Hepatic stellate cell (primary cell): ENCODE measurements at regions not wholly inside any gene's neighbourhood (a gene's known extent, or its start where the extent isn't known, plus 50 kb on each side); places are given as distances from the start of the nearest gene placed in this dataset.

Experiments
- DNase-seq: peaks from one replicate; pipeline ENCODE4 v3.0.0; 2011; ENCODE audit warnings: low spot score

DNA sequence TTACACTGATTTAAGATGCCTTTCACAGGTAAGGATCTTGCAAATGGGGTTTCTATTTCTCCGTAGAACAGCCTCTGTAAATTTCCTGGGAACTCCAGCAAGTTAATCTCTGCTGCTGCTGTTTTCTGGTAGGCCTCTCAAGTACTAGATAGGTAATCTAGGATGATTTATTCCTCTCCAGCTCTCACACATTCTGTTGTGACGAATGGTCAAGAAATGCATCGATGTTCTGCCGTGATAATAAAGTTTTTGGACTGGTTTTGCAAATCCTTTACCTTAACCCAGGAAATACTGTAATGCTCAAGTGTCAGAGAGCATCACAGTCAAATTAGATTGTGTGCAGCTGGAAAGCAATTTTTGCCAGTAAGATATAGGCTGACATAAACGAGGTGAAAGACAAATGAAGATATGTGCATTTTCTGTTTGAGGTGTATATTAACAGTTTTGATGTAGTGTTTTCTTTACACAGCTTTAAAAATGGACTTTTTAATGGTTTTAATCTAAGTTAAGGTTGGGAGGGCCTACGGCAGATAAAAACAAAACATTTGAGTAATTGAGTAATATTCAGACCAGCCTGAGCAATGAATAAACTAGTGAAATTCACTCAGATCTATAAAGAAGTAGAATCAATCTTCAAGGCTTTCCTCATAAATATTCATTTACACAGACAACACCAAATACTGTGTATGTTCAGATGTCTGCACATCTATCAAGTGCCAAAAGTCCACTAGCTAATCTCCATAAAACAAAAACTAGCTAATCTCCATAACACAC lies 300.6 kb upstream of the EDIL3 start:
- no peak for DNase-seq

DNA sequence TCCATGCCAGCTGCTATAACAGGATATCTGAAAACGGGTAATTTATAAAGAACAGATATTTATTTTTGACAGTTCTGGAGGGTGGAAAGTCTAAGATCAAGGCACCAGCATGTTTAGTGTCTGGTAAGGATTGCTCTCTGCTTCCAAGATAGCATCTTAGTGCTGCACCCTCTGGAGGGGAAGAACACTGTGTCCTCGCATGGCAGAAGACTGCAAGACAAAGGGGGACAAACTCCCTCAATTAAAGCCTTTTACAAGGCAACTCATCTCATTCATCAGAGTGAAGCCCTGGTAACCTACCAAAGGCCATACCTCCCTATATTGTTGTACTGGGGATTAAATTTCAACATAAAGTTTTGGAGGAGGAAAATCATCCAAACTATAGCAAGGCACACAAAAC lies 298.9 kb upstream of the EDIL3 start:
- no peak for DNase-seq

DNA sequence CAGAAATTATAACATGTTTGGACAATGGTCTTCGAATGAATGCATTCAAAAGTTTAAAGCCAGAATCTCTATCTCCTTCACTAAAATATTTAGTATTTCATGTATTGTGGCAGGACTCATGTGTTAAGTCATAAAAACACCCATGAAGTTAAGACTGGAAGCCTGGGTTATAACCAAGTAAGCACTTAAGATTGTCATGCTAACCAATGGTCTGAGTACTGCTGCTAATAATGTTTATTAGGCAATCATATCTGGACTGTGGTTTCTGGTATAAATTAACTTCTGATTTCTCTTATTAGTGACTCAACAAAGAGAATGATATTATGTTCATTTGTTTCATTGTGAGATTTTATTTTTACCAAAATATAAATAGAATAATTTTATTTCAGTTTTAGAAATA lies 297.9 kb upstream of the EDIL3 start:
- no peak for DNase-seq

GRCh38 chr5:84680908-84681307 lies 296.2 kb upstream of the EDIL3 start:
- no peak for DNase-seq

DNA sequence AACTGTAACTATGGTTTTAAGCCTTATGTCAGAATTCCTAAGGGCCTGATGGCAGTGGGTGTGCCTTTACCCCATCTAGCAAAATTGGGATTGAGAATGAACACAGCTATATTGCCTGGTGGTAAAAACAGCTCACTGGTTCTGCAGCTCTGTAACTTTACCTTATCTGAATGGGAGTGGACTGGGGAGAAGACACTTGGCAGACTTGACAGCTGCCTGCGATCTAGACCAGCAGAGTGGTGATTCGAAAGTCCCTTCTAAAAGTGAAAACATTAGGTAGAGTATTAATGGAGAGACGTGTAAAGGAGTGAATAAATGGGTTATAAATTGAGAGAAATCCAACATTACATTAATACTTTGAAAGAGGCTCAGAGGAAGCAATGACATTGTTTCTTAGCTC lies 289.1 kb upstream of the EDIL3 start:
- DNase-seq = no peak

DNA sequence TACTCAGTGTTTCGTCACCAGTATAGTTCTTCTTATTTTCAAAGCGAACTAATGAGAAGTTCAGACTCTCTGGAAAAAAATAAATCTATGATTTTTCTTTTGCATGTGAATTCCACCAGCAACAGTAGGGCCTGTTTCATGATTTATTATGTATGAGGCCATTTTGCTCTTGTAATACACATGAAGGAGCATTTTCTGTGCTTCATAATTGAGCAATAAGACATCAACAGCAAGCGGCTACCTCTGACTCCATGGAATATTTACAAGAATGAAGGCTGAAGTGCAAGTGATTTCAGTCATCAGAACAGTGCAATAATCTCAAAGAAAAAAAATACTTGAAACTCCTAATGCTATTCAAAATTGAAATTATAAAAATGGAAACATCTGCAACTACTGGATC lies 282.9 kb upstream of the EDIL3 start:
- DNase-seq = no peak

DNA sequence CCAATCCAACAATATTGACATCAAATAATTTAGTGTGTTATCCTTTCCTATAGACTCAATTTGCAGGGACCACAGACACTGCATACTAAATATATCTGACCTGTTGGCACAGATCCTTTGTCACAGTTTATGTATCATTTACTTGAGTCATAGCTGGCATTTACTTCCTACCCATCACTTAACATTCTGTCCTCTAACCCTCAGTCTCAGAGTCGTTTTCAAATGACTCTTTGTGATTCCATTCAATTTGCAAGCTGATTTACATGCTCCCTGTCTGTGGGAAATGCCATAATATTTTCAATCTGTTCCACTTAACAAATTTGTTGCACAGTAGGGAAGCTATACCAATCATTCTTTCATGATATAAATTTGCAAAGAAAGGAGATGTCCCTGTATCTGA lies 265.7 kb upstream of the EDIL3 start:
- DNase-seq = no peak

DNA sequence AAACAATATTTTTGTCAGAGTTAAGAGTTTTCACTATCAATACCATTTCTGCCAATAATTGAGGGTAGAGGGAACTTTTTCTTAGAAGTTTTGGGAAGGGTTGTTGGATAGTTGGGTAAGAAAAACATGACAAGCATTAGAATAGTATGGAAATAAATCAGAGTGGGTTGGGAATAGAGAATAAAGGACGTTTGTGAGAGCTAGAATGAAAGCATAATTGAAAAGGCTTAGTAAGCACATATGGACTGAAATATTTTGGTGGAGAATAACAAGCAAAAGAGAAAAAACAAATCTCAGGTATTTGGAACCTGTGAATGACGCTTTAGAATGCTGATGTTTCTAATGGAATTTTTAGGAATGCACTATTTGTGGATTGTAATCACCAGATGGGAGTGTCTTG lies 262.9 kb upstream of the EDIL3 start:
- no peak for DNase-seq

DNA sequence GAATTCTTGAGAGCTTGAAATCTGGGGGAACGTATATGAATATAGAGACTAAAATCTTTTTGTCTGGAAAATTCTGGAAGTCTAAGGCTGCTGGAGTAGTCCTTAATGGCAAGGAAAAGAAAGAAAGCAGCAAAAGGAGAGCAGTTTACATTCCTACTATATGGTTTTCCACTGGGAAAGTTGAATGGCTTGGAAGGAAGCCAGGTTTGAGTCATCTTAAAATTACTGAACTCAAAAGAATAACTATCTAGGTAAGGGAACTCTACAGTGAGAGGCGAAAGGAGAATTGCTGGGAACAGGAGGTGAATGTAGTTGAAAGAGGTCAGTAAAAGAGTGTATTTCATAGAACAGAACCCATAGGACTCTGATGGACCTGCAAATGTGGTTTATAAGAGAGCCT lies 258.1 kb upstream of the EDIL3 start:
- DNase-seq = no peak

- DNase-seq = no peak
These were observed 257.6 kb upstream of the EDIL3 start for GRCh38 chr5:84642324-84642723.

DNA sequence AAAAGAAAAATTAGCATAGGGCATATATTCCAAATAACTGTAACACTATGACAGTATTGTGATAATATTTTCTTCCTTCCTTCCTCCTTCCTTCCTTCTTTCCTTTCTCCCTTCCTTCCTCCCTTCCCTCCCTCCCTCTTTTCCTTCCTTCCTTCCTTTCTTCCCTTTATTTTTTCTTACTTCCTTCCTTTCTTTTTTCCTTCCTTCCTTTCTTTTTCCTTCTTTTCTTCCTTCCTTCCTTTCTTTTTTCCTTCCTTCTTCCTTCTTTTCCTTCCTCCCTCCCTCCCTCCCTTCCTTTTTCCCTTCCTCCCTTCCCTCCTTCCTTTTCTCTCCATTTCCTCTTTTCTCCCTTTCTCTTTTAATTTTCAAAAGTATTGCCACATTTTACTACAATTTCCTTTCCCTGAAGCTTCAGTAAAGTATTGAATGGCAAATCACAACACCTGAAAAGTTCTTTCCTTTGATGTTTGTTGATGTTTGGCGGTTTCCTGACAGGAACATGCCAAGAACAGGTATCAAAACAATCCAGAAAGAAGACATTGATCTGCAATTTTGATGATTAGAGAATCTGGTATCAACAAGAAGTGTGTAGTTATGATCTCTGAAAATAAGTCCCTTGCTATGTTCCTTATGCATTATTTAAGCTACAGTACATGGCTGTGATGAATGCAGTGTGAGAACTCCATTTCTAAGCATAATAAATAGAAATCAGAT lies 253.1 kb upstream of the EDIL3 start:
- DNase-seq = no peak

DNA sequence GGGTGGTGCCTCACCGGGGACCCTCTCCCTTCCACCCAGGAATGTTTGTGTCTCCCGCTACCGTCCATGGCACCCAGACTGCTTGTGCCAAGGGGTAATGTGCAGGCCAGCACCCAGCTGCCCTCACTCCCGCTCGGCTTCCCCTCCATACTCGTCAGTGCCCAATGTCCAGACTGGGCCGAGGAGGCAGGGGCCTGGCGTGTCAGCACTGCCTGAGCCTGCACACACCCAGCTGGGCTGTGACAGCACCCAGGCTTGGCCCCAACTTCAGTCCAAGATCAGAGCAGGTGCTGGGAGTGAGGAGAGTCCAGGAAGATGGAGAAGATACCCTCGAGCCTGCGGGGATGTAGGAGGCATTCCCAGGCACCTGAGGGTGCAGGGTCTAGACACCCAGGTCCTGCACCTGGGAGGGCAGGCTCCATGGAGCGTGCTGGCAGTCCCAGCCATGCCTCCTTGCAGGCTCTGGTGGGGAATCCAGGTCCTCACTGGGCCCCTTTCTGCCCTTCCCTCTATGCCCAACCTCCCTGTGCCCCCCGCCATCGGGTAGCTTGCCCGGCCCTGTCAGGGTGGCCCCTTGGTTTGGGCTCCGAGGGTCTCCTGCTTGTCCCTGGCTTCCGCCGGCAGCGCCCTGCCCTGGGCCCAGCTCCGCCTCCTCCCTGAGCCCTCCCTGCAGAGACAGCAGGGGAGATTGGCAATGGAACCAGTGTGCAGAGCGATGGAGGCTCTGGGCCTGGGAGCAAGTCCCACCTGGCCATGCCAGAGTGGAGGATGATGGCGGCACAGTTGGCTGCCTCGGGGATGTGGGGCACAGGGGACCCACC lies 250.8 kb upstream of the EDIL3 start:
- no peak for DNase-seq

- no peak for DNase-seq
These were observed 249.6 kb upstream of the EDIL3 start for GRCh38 chr5:84634256-84634655.

GRCh38 chr5:84632418-84632817 lies 247.7 kb upstream of the EDIL3 start:
- no peak for DNase-seq

GRCh38 chr5:84628918-84629317 lies 244.2 kb upstream of the EDIL3 start:
- no peak for DNase-seq

- no peak for DNase-seq
These were observed 238.3 kb upstream of the EDIL3 start for GRCh38 chr5:84623019-84623418.

GRCh38 chr5:84622461-84622860 lies 237.8 kb upstream of the EDIL3 start:
- DNase-seq = no peak

DNA sequence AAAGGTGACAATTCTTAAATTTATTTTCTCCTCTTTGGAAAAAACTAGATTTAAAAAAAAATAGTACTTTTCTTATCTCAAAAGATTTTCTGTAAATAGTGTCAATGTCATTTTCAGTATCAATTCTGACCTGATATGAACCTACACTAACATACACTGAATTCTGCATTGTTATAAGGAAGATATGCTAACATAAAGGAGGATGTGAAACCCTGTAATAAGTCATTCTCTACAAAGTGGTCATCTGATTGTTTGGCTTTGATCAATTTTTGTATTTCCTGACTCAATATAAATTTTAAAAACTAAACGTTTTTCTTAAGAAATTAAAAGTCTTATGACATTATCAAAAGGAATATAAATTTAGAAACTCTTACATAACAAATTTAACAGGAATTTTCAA lies 233.6 kb upstream of the EDIL3 start:
- DNase-seq = no peak

GRCh38 chr5:84614906-84615305 lies 230.2 kb upstream of the EDIL3 start:
- no peak for DNase-seq

- no peak for DNase-seq
These were observed 222.1 kb upstream of the EDIL3 start for GRCh38 chr5:84606784-84607183.

DNA sequence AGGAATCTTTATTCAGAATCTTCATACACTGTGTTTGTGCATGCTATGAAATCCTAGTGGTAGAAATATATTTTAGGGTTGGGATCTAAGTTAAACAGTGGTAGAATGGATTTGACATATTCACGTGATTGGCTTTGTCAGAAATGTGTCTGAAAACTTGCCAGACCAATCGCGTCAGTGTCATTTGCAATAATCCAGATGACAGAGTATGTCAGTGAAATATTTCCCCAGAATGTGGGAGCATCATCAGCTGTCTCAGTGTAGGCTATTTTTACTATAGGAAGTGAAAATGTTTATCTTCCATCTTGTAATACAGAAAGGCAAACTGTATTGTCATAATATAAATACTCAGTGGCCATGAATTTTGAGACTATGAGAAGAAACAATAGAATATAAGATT lies 220.6 kb upstream of the EDIL3 start:
- no peak for DNase-seq

GRCh38 chr5:84603568-84604185 lies 219.0 kb upstream of the EDIL3 start:
- DNase-seq = peak; percentile 19

- DNase-seq = no peak
These were observed 217.7 kb upstream of the EDIL3 start for GRCh38 chr5:84602371-84602771.
